ENCODE measurements at regions not wholly inside any gene's neighbourhood (a gene's known extent, or its start where the extent isn't known, plus 50 kb on each side); places are given as distances from the start of the nearest gene placed in this dataset.

GRCh38 chr9:2907411-2907810, 63.5 kb upstream of the PUM3 start:
- Mint-ChIP-seq H3K9me3 (no peaks in the 10 kb centered on the region), H3K4me3 (no peak overlapping the region), H3K27ac (no peak overlapping the region), H3K4me1 (no peaks in the 10 kb centered on the region), H3K36me3 (ENCODE audit: low read depth) (no peaks in the 10 kb centered on the region), H3K27me3 (ENCODE audit: low read depth) (peaks cover 4% of the 10 kb centered on the region)
- TF ChIP-seq, protein P1, sequence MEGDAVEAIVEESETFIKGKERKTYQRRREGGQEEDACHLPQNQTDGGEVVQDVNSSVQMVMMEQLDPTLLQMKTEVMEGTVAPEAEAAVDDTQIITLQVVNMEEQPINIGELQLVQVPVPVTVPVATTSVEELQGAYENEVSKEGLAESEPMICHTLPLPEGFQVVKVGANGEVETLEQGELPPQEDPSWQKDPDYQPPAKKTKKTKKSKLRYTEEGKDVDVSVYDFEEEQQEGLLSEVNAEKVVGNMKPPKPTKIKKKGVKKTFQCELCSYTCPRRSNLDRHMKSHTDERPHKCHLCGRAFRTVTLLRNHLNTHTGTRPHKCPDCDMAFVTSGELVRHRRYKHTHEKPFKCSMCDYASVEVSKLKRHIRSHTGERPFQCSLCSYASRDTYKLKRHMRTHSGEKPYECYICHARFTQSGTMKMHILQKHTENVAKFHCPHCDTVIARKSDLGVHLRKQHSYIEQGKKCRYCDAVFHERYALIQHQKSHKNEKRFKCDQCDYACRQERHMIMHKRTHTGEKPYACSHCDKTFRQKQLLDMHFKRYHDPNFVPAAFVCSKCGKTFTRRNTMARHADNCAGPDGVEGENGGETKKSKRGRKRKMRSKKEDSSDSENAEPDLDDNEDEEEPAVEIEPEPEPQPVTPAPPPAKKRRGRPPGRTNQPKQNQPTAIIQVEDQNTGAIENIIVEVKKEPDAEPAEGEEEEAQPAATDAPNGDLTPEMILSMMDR (IDR thresholded peaks at IDR 0.05; ENCODE audit: unreplicated experiment in 3 of 3) = no peak

- TF ChIP-seq, protein P1 (IDR thresholded peaks at IDR 0.05; ENCODE audit: unreplicated experiment in 3 of 3) = no peak
- Mint-ChIP-seq H3K27me3 (ENCODE audit: low read depth) (peaks cover 3% of the 10 kb centered on the region), H3K9me3 (peaks cover 10% of the 10 kb centered on the region), H3K36me3 (ENCODE audit: low read depth) (no peaks in the 10 kb centered on the region), H3K27ac (no peak overlapping the region), H3K4me3 (no peak overlapping the region), H3K4me1 (no peaks in the 10 kb centered on the region)
Measured at GRCh38 chr9:2904242-2904930, 60.5 kb upstream of the PUM3 start.
